Occipital lobe (tissue), 1 donor: ENCODE measurements at regions not wholly inside any gene's neighbourhood (a gene's known extent, or its start where the extent isn't known, plus 50 kb on each side); places are given as distances from the start of the nearest gene placed in this dataset.

Experiments used
- DNase-seq: peaks from one replicate; lab custom pipeline; 2025; lab: John Stamatoyannopoulos, UW

DNA sequence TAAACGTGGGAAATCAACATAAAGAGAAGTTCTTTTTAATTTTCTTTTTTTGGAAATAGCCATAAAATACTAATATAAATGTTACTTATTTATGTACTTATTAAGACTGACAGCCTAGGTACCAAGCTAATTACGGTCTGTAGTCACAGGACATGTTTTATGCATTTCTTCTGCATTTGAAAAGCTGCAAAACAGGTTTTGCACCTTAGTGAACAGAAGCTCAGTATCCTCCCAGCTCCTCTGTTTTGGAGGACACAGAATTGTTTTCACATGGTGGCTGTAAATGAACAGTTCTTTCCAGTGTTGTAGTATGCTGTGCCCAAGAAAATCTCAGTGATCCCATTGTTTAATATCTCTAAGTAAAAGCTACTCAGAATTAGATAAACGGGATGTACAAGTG is 1788.0 kb upstream of the TENM3 start:
- DNase-seq: no peak

DNA sequence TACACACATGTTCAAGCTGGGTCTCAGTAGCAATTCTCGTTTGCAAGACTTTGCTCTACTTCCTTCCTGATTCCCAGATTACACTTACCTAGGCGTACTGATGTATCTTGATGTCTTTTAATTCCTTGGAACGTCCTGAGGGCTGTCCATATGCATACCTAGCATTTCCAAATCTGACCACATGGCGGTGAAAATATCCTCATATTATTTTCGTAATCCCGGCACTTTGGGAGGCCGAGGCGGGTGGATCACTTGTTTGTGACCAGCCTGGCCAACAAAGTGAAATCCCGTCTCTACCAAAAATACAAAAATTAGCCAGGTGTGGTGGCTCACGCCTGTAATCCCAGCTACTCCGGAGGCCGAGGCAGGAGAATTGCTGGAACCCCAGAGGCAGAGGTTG is 1786.3 kb upstream of the TENM3 start:
- DNase-seq: no peak

DNA sequence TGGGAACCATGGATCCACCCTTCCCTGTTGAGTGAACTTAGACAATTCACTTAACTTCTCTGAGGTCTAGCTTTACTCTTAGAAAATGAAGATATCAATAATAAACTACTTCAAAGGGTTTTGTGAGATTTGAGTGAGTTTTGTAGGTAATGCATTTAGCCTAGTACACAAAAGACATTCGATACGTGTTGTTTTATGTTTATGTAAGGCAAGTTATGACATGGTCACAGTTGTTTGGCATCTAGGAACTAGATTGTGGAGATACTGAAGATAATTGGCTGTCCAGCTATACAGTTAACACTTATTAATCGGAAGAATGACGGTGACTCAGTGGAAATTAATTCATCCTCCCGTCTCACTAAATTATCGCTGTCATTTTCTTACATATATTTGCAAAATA is 1781.1 kb upstream of the TENM3 start:
- no peak for DNase-seq

DNA sequence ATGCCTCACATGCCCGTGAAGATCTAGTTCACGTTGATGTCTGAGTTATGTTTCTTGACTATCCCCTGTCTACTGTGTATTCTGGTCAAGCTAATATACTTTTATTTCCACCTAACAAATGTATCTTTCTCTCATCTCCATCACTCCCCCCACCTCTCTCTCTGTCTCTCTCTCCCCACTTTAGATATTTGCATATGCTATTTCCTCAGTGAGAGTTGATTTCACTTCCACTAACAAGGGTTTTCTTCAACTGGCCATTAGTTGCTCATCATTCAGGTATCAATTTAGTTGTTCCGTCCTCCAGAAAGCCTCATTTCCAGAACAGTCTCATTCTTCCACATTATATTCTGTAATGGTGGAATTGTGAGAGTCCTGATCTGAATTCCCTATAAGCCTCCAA is 1777.8 kb upstream of the TENM3 start:
- no peak for DNase-seq

DNA sequence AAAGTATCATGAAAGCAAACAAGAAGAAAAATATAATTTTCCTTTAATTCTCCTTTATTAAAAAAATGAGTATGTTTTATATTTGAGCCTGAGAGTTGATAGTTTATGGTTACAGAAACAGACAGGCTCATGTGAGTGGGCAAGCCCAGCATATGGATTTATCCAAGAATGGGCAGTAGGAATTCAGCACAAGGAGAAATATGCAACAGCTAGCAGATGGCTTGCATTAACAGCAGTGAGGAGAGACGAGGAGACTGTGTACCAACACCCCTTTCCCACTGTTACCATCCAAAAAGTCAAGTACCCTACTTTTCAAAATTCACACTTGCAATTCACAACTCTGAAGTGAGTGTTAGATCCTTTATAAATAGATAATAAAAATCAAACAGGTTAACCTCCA is 1760.2 kb upstream of the TENM3 start:
- DNase-seq: no peak

DNA sequence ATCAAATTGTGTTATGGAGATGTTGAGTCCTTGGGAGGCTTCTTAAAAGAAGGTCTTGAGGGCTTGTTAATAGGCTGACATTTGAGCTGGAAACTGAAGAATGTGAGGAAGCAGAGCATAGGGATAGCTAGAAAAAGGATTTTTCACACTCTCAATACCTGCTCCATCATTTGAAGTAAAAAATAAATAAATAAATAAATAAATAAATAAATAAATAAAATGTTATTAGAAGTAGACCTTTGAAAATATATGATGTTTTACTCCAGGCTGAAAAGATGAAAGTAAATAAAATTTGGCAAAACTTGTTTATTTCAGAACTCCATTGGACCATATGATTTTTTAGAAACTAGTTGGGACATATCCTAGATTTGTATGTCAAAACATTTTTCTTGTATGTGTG is 1757.8 kb upstream of the TENM3 start:
- no peak for DNase-seq

DNA sequence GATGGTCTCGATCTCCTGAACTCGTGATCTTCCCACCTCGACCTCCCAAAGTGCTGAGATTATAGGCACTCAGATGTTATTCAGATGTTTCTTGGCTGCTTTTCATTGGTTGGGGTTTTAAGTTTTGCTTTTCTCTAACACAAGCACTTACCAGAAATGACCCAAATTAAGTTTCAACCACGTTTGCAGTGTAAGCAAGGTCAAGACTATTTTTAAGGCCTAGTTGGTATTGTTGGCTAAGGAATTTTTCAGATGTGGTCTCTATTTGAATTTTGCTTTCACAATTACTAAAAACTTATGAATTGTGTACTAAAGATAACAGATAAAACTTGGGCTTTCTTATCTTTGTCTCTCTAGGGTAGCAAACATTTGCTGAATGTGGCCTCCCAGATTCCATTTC is 1756.9 kb upstream of the TENM3 start:
- no peak for DNase-seq

DNA sequence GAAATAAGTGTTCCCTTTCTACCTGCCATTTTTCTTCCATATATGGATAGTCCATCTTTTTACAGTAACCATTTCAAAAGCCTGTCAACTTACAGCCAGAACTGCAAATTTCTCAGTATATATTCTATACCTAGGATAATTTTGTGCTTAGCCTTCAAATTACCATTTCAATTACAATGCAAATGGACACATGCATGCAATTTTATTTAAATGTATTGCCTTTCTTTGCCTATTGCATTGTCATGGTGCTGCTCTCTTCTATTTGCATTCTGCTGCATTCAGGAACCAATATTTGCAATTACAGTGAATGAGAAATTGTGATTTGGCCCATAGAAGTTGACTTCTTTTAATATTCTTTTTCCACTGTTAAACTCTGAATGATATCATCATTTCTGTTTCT is 1753.4 kb upstream of the TENM3 start:
- DNase-seq: no peak

DNA sequence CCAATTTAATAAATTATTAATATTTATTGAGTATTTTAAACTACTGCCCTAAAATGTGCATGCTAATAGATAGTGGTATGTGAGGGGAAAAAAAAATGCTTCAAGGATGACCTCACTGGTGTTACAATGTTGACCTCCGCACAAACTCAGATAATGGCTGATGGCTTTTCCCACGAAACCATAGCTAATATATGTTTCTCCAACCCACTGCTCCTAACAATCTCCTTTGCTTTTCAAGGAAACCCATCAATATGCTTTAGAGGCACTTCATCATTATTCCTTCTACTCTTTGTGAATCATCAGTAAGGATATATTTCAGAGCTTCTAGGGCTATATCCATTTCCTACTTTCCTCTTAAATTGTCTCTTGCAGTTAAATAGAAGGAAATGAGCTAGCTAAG is 1752.0 kb upstream of the TENM3 start:
- no peak for DNase-seq

DNA sequence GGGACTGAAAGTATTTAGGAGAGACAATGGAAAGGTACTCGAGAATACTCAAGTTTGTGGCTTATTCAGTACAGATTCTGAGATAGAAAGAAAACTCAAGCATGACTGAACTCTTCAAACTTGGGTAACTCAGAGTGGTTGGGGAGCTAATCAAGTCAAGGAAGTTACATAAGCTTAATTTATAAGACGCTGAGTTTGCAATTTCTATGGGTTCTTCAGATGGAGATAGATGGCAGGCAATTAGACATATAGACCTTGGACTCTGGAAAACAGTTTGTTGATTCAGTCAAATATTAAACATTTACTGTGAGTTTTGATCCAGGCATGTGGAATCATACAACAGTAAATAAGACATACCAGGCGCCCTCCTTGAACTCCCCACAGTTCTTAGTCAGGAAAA is 1749.9 kb upstream of the TENM3 start:
- DNase-seq: no peak

DNA sequence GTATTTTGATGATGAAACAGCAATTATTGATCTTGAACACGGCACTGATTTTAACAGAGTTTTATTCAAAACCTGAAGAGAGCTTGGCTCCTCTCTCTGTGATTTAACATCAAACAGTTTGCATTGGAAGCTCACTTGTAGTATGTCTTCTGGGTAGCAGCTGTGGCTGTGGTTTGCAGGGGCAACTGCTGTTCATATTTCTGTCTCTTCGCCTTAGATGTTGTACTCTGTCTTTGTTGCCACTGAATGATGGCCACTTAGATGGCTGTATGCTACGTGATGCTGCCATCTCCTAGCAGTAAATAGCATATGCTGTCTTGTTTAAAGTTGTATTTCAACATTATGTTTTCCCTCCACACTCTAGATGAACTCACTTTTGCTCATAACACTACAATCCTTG is 1743.0 kb upstream of the TENM3 start:
- no peak for DNase-seq

DNA sequence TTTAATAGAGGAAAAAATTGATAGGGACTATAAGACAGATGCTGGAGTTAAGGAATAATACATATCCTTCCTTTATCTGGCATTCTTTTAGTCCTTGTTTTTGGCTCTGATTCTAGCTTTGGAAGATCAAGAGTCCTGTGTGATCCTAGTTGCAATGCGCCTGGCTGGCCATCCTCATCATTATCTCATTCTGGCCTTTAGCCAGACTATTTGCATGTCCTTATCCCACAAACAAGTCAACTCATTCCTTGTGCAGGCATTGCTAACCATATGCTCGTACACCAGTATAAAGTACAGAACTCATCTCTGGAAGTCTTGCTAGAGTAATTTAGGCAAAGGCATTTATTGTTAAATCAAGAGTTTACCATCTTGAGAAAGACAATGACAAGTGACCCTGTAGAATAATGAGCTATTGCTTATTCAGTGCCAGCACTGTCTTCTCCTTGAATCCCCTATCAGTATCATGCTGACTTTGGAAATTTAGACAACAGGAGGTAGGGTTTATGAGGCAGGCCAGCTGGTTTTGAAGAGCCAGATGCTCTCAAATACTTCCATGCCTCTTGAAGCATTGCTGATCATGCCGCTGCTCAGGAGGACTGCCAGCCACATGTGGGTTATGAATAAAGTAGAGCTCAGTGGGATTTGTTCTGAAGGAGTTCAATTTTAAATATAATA is 1730.3 kb upstream of the TENM3 start:
- no peak for DNase-seq

DNA sequence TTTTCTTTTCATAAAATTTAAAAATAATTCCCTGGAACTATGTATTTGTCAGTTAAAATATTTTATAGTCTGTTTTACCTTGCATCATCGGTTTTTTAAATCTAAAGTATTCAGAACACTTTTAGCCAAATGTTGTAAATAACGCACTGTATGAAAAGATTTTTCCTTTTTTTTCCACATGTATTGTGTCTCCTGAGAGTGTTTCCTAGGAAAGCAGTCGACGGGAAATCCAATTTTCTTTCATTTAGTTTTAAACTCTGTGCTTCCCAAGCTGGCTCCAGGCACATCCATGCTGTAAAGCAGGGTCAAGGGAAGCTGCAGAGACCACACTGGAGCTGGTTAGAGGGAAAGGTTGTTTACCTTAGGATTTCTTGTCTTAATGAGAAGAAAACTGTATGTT is 1724.3 kb upstream of the TENM3 start:
- no peak for DNase-seq

DNA sequence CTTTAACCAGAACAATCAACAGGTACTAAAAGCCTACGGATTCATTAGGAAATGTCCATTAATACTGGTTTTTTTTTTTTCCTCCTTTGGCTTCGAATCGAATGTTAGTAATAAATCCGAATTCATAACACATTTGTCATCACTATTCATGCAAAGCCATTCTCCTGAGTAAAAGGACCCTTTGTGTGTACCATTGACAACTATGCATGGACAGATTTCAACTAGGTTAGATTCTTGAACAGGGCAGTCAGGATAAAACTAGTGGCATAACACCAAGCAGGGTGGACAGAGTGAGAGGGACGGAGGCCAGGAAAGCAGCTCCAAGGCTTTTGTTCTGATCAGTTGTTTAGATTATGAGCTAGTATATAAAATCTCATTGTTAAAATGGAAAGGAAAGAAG is 1722.0 kb upstream of the TENM3 start:
- no peak for DNase-seq

DNA sequence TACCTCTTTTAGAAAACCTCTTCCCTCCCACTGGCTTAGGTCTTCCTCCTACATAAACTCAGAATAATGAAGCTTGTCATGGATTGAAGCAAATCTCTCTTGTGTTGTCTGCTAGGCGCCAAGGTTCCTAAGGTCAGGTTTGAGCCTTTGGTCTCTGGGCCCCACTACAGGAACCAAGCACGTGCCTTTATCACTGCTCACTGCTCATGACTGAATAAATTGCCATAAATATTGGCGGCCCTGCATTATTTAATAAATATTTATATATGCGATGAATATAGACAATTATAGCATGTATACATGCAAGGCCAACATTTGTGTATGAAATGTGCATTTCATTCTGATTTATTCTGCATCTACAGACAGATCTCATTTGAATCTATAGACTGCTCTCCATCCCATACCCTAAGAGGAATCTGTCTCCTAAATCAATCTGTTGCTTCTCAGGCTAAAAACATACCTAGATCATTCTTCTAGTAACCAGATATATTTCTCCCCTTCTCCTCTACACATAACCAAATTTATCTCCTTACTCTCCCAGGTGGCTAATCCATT is 1717.6 kb upstream of the TENM3 start:
- DNase-seq: no peak

DNA sequence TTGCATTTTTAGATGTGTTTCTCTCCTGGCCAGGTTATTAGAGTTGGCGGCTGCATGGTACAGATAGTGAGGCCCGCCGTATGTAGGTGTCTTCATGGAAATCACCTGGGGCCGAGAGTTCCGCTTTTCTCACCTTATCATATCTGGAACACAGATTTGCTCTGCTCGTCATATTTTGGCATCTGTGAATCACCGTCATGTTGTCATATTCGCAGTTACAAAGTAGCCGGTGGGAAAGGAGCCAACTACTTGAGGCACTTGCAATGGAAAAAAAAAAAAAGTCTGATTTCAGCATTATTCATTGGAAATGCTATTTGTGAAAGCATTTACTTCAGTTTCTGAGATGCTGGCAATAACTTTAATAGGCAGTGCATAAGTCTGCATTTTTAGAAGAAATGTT is 1715.2 kb upstream of the TENM3 start:
- DNase-seq: no peak

DNA sequence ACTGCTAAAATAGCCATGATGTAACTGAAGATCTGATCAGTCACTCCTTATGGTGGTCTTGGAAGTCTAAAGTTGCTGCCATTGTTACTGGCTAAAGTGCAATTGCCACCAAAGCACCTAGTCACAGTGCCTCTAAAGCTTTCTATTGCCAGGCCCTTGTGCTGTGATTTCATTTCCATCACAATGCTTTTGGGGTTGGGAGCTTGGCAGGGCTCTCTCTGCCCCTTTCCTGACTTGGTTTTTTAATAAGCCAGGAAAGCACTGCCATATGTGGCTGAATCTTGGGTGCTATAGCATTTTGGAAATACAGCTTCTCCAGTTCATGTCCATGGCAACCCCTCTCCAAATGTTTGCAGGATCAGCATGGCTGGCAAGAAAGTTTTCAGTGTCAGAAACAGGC is 1712.4 kb upstream of the TENM3 start:
- DNase-seq: no peak

DNA sequence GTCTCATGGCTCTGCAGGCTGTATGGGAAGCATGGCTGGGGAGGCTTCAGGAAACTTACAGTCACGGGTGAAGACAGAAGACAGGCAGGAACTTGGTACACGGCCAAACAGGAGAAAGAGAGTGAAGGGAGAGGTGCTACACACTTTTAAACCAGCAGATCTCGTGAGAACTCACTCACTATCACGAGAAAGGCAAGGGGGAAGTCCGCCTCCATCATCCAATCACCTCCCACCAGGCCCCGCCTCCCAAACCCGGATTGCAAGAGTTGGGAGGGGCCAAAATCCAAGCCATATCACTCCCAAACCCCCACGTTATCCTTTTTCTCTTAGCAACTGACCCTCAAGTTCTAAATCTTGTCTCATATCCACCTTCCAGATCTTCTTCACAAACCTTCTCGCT is 1710.5 kb upstream of the TENM3 start:
- DNase-seq: no peak

DNA sequence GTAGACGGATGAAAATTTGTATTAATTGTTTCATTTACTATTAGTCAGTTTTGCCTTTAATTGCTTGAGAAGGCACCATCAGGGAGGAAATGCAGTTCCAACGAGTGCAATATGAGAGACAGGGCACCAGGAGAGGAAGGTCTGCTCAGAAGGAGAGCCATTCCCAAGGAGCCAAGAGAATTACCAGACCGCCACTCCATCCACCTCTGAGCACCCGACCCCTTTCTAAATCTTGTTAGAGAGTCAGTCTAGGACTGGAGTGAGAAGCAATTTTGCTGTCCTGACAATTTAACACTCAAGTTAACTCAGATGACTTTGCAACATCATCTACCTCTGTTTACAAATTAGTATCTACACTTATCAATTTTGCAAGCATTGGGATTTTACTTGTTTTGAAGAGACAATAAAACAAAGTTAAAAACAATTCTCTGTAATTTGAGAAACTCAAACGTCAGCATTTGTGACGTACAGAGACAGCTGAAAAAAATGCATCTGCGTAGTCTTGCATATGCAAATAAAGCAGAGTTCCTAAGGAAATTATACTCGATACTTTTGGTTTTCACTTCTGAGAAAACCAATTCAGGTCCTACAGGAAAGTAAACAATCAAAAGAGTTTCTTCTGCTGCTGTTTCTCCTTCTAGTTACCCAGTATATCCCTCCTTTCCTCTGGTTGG is 1704.7 kb upstream of the TENM3 start:
- no peak for DNase-seq

DNA sequence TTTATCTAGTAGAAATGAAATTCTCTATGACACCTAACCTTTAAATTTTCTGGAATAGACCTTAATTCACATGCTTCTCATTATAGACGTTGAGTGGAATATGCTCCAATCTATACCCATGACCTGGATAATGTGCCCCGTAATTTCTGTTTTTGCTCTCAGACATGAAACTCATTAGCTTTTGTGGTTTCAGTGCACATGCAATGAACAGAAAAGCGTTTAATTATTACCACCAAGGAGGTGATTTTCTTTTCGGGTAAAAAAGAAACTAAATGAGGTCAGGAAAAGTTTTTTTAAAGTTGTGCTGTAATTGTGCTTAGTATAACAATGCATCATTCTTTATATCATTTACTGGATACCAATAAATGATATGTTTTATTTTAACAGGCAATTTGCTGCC is 1703.9 kb upstream of the TENM3 start:
- DNase-seq: no peak

DNA sequence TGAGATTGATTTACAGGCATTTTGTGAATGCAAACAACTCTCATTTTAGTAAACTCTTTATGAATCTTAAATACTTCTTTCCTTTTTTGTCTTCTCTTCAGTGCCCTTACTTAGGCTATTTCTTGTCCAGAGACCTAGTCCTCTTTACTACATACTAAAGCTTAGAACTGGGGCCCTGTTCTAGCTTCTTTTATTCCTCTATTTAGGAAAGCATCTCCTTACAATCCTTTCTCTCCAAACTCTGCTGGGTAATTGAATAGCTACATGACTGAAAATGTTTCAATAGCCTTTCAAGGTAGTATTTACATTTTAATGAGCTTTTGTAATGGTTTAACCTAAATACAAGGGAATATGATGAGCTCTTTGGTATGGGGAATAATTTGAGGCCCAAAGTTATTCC is 1701.5 kb upstream of the TENM3 start:
- DNase-seq: no peak

DNA sequence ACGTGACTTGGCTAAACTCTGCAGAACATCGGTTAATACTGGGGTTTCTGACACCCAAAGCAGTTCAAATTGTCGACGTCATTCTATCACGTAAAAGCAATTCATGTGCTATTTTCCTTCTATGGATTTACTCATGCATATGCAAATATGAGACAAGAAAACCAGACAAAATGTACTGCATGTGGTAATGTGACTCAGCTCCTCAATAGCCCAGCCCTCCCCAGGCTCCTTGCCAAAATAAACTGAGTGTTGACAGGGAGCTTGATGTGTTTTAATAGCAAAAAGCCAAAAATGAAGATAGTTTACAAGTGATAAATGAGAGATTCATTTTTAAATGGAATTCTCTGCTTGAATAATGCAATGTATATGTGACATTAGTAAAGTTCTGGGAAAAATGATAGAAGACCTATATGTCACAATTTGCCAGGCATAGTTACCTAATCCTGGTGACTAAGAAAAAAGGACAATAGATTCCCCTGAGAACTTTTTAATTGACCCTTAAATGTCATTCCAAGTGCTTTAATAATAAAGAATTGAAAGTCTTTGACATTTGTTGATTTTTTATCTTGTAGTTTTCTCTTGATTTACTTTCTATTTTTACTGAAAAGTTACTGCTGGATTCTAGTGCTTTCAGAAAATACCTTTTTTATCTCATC is 1700.6 kb upstream of the TENM3 start:
- peak; percentile 5 for DNase-seq

DNA sequence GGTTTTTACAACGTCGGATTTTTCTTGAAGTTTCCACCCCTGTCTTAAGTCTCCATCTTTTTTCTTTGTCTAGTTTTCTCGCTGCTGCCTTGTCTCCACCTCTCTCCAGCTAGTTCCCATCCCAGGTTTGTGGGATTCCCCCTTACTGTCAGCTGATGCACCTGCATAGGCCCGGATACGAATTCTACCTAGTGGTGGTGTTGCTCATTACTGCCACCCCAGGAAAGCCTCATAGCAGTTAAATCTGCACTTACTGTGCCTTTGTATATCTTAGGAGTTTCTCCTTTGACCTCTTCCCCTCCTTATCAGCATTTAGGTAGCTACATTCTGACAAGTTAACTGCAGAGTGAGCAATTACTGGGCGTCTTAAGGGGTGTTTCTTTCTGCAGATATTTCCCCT is 1693.1 kb upstream of the TENM3 start:
- no peak for DNase-seq
